ENCODE measurements at regions not wholly inside any gene's neighbourhood (a gene's known extent, or its start where the extent isn't known, plus 50 kb on each side); places are given as distances from the start of the nearest gene placed in this dataset.

- TF ChIP-seq ZNF274 (IDR thresholded peaks at IDR 0.05; ENCODE audit: low read depth, low read length) (no peak), JUND (IDR thresholded peaks at IDR 0.05) (no peak), EGR1 (IDR thresholded peaks at IDR 0.05; ENCODE audit: low read depth) (no peak), ZBTB33 (IDR thresholded peaks at IDR 0.05; ENCODE audit: extremely low read depth, insufficient replicate concordance, low read length) (no peak), REST (IDR thresholded peaks at IDR 0.05; ENCODE audit: low read depth) (no peak)
Observed at GRCh38 chr2:6773694-6774044, 92.0 kb downstream of the CMPK2 start (continued).

- DNase-seq (ENCODE audit: low read depth, low spot score), result no peak
- intact Hi-C loops (cut with micrococcal nuclease), result no loop called here
- Histone ChIP-seq H3K27ac (ENCODE audit: low read depth, low read length) (no peak overlapping the region), H3K36me3 (ENCODE audit: control insufficient read depth in 1 of 2, insufficient read depth in 2 of 2, low read length in 2 of 2) (no peaks in the 10 kb centered on the region), H3K9me3 (ENCODE audit: control insufficient read depth in 1 of 2, insufficient read depth in 1 of 2, low read depth in 1 of 2, low read length in 2 of 2) (no peaks in the 10 kb centered on the region), H3K4me3 (replicated peaks in 1 of 2; ENCODE audit: low read depth in 1 of 2, low read length in 2 of 2) (no peak overlapping the region), H3K9ac (ENCODE audit: low read length) (no peak overlapping the region), H3K4me1 (ENCODE audit: control insufficient read depth in 1 of 2, insufficient read depth in 2 of 2, low read length in 2 of 2) (no peaks in the 10 kb centered on the region), H3K4me2 (ENCODE audit: low read length) (no peak overlapping the region), H3K79me2 (ENCODE audit: insufficient read depth, low read length) (no peaks in the 10 kb centered on the region), H3K27me3 (ENCODE audit: insufficient read depth, low read length) (peaks cover 13% of the 10 kb centered on the region; the same call in 1 of the 2 replicates), H2AFZ (ENCODE audit: low read depth, low read length, poor library complexity, severe bottlenecking) (no peak overlapping the region), H3K9me2 (ENCODE audit: insufficient read depth) (no peaks in the 10 kb centered on the region), H4K20me1 (ENCODE audit: insufficient read depth) (no peaks in the 10 kb centered on the region)
- TF ChIP-seq ATF3 (IDR thresholded peaks at IDR 0.05), result no peak
- TF ChIP-seq EZH2phosphoT487 (IDR thresholded peaks at IDR 0.05; ENCODE audit: borderline replicate concordance), result no peak
- TF ChIP-seq POLR2A (IDR thresholded peaks at IDR 0.05; ENCODE audit: borderline replicate concordance, extremely low read depth, insufficient read depth, insufficient read length), result no peak
- no peak for TF ChIP-seq ZBTB33 (IDR thresholded peaks at IDR 0.05; ENCODE audit: extremely low read depth, insufficient replicate concordance, low read length)
- no peak for TF ChIP-seq TCF7L2 (IDR thresholded peaks at IDR 0.05; ENCODE audit: borderline replicate concordance, extremely low read depth, insufficient read depth, insufficient read length)
- TF ChIP-seq CTCF (IDR thresholded peaks at IDR 0.05 in 2 of 3, conservative IDR thresholded peaks at IDR 0.05 in 1 of 3; ENCODE audit: borderline replicate concordance in 1 of 3, insufficient read depth in 1 of 3, low read depth in 2 of 3, low read length in 2 of 3), result no peak
- no peak for TF ChIP-seq MAX (IDR thresholded peaks at IDR 0.05)
- no peak for TF ChIP-seq SIN3A (IDR thresholded peaks at IDR 0.05; ENCODE audit: low read depth)
- CTCF ChIA-PET, result no interaction called here
- POLR2A ChIA-PET, result no interaction called here
- ATAC-seq, result no peak
- RAD21 ChIA-PET (ENCODE audit: low non-redundant PET in 1 of 2, low total read pairs in 2 of 2, uncharacterized antibody in 2 of 2, unreplicated experiment in 2 of 2), result no interaction called here
- no TSS peak for BruUV-seq (replicated peaks)
Observed at GRCh38 chr2:6776125-6776524, 89.6 kb downstream of the CMPK2 start.

All from HCT116 (cell line).